Dermis blood vessel endothelial cell (primary cell): ENCODE measurements at regions not wholly inside any gene's neighbourhood (a gene's known extent, or its start where the extent isn't known, plus 50 kb on each side); places are given as distances from the start of the nearest gene placed in this dataset.

Source experiments
- DNase-seq: peaks from one replicate; pipeline ENCODE4 v3.0.0; 2010

DNA sequence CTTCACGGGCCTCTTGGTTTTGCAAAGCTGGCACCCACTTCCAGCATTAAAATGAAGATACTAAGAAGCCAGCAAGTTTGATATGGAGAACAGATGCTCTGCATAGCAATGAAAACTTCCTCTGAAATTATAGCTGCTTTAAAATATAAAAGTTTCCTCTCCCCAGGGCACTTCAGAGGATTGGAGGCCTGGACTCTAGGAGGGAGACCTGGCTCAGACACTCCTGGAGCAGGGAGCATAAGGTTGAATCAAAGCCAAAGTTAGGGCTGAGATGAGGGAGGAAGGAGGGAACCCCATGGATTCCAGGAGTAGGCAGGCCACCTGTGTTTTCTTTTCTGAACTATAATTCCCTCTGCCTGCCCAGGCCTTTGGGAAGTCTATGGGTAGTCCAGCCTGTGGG lies 176.0 kb upstream of the RPL38 start:
- no peak for DNase-seq

DNA sequence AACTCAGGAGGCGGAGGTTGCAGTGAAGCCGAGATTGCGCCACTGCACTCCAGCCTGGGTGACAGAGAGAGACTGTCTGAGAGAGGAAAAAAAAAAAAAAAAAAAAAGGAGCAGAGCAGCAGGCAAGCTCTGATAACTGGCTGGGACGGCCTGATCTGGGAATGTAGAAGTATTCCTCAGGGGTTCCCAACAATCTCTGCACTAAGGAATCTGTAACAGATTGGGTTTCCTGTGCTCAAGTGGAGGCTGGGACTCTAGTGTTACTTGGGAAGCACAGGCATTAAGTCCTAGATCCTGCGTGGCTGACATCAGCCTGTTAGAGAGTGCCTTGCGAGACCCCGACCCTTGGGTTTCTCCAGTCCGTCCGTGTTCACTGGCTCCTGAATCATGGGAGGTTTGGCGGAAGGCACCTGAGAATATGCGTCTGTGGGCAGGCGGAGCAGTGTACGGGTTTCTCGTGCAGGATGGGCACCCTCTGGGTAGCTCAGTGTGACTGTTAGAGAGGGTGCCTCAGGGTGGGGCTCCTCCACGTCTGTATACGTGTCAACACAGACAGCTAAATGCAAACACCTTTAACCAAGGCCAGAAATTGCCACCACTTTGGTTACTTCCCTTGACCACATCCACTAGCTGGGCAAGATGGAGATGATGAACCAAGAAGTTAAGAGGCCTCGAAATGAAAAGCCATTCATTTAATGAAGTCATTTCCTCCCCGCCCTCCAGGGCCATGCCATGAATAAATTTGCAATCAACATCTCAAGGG lies 174.9 kb upstream of the RPL38 start:
- DNase-seq = no peak

DNA sequence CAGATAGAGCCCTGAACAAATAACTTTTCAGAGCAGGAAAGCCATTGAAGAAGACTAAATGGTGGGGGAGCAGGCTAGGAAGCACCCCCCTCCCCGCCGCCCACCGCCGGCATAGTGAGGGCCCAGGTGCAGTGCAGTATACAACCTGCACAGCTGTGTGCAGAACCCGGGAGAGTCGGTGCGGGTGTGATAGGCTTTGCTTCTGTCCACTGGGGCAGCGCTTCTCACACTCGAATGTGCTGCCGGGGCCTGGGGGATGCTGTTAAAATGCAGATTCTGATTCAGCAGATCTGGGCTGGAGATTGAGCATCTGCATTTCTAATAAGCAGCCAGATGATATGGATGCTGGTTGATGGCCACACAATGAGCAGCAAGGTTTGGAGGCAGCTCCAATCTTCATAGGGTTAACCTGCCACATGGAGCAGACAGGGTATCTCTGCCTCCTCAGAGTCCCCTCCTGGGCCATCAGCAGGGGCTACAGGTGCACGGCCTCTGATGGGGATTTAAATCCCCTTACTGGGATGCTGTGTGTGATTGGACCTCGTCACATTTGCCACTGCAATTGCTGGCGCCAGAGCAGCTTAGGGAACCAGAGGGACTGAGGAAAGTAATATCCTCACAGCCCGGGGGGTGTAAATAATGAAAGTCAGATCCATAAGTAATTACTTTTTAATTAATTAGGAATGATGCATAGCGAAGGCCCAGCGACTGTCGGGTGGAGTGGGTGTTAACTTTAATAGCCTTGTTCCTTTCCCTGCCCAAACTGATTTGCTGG lies 172.0 kb upstream of the RPL38 start:
- DNase-seq = no peak

DNA sequence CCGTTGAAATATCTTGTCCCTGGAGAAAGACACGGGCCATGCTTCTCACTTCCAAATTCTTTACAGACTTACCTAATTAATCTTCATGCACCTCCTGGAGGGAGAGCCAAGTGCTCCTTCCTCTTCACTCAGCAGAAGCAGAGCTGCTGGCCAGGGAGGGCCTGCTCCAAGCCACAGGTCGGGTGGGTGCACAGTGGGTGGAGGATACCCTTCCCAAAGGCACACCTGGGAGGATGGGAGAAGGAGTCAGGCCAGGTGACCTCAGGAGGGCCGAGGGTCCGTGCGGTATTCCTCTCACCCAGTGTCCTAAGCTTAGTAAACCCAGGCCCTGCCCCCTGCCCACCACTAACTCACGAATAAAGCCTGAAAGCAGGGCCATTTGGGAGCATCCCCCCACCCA lies 171.3 kb upstream of the RPL38 start:
- DNase-seq = no peak

DNA sequence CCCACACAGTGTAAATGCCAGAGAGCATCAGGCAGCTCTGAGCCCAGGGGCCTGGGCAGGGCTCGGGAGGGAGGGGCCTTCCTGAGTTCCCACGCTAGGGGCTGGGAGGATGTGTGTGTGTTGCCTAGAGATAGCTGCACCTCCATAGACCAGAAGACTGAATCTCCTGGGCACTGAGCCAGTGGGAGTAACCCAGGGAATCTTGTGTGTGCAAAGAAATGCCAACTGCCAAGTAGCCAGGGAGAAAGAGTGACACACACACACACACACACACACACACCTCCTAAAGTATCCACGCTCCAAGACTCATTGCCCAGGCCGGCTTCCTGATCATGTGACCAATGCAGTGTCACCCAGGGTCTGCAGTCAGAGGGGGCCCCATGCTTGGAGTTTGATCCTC lies 166.2 kb upstream of the RPL38 start:
- DNase-seq = no peak

DNA sequence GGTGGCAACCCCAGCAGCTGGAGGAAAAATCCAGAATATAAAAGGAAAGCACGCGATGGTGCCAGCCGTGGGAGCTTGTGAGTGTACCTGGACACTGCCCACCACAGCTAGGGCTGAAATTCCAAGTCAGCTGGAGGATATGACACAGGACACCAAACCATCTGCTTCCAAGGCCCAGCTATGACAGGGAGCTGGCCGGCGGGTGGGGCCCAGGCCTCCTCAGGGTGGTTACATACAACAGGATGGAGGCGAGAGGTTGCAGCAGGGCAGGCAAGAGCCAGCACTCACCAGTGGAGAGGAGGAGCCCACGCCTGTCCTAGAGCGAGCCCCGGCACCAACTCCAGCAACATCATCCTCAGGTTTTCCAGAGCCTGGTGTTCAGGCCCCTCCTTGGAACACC lies 163.2 kb upstream of the RPL38 start:
- DNase-seq = no peak

DNA sequence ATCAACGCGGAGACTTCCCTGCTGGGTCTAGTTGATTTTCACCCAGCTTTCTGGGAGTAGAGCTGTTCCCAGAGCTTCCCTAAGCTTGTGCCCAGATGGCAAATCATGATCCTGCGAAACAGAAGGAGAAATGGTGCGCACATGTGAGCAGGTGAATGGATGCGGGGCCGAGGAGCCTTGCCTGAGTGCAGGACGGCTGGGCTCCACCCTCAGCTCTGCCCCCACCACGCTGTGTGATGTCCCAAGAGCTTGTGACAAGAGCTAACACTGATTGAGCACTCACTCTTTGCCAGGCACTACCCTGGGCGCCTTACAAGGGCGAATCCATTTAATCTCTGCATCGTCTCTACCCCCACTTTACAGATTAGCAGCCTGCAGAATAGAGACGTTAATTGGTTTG lies 162.7 kb upstream of the RPL38 start:
- no peak for DNase-seq

DNA sequence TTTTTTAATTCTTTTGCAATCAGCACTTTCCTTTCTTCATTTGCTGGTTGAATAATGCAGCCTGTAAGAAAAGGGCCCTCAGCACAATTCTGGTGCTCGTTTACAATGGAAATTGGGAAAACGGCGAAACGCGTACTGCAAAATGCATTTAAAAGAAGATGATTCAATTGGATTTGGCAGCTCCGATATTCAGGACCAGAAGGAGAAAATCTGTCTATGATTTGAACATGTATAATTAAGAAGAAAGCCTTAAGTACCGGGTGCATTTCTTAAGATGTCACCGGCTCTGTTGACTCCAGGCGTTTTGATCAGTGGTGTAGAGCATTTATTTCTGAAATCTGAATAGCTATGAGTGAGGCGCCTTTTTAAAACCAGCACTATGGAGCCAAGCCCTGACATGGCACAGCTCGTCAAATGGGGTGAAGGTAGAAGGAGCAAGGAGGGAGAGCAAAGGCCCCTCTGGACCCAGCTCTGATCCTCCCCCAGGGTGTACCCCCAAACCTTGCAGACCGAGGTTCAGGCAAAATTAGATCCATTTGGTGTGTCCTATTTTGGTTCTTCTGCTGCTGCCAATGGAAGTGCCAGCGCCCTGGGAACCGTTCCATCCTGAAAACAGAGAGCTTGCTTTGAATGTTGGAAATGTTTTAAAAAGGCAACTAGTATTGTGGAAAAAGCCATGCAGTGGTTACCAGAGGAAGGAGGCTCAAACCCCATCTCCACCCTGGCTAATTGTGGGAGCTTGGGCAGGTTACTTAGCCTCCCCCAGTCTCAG lies 161.4 kb upstream of the RPL38 start:
- DNase-seq = no peak

DNA sequence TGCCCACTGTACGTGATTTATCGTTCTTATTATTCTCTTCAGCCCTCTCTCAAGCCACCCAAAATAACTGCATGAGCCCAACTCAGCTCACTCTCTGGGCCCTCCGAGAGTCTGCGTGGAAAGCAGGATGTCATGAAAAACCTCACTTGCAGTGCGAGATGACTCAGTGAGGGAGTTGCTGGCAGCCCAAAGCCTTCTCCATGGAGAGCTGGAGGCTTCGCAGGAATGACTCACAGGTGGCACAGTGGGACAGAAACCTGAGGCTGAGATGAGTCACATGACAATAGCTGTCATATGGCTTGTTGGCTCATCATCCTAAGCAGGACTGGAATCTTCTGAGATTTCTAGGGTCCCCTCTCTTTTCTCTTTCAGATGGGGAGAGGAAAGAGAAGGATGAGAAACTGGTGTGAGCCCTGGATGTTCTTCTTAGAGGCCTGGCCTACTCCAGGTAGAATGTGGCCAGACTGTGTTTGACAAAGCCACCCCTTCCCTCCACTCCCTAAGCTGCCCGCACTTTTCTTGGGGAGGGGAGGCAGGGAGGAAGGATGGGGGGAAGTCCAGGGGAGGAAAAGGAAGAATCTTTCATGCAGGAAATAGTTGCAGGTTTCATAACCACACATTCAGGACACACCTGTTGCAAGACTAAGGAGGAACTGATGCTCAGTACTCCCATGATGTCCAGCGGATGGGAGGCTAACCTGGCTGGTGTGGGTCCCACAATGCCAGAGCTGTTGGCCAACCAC lies 160.6 kb upstream of the RPL38 start:
- no peak for DNase-seq

DNA sequence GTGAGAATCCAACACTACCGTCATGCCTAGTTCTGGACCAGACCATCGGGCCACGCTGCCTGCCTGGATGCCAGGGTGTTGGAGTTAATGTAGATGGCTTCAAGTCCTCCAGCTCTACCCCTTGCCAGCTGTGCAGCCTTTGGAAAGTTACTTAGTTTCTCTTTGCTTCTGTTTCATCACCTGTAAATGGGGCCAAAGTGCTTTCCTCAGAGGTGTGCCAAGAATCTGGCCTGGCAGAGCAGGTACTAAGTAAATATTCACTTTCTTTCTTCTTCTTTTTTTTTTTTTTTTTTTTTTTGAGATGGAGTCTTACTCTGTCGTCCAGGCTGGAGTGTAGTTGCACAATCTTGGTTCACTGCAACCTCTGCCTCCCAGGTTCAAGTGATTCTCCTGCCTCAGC lies 159.5 kb upstream of the RPL38 start:
- no peak for DNase-seq

DNA sequence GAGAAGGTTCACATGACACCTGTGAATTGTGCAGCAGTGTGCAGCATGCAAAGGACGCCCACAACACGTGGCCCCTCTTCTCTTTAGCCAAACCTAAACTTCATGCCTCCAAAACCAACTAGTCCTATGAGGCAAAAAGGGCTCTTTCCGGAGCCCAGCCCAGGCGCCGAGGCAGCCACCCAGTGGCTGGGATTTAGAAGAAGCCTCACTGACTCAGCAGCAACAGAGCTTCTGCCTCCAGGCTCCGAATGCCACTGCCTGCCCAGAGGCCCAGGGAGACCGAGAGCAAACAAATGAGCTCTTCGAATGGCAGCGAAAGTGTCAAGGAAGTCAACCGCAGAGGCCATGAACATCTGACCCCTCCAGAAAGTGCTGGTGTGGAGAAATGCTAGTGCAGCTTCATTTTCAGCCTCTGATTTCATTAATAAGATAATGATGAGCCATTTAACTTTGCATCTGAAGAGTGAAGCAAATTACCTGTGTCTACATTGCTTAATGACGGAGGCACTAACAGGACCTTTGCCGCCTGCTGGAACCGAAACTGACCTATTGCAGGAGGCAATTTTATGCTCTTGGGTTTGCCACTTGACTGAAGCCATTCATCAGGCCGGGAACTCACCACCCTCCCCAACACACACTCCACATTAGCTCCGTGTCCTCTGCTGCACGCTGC lies 157.7 kb upstream of the RPL38 start:
- DNase-seq = no peak

DNA sequence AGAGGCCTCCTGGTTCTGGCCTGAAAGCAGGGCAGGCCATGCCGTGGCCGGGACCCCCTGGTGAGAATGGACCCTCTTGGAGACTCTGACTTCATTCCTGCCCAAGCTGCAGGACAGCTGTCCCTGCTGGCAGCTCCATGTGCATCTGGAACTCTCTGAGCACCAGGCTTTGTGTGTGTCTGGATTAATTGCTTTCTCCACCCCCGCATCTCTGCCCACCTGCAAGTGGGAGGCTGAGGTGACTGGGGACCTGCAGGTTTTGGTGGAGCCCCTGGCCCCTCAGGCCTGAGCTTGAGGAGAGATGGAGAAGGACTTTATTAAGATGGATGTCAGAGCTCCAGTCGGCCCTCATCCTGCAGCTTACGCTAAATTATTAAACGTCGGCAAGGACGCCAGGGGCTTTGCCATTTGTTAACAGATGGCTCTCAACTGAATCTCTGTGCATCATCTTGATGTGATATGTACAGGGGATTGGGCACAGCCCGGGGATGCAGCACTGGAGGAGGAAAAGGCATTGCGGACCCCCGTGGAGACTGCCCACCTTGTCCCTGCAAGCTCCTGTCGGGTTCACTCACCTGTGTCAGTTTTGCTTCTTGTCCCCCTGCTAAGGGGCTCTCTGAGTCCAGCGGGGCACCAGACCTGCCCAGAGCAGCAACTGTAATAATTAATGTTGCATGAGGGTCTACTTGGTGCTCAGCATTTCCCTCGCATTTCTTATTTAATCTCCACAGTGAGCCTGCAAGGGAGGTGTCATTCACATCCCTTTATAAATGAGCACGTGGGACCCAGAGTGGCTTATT lies 154.1 kb upstream of the RPL38 start:
- no peak for DNase-seq

DNA sequence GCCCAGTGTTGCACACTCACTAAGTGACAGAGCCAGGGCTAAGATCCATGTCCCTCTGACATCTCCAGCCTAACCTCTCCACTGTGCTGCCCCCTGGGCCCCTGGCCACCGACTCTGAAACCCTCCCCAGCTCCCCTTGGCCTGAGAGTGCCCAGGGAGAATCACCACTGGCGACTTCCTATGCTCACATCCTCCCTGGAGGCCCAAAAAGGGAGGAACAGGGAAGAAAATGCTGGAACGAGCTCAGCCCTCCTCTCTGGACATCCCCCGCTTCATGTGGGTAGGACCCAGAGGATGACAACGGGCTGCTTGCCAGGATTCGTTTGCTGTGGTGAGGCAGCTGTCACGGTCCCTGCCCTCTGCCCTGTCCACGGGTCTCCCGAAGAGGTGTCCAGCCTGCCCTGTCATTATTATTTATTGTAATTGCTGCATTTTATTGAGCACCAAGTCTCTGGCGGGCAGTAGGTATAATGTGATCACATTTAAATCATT lies 153.5 kb upstream of the RPL38 start:
- DNase-seq = no peak

DNA sequence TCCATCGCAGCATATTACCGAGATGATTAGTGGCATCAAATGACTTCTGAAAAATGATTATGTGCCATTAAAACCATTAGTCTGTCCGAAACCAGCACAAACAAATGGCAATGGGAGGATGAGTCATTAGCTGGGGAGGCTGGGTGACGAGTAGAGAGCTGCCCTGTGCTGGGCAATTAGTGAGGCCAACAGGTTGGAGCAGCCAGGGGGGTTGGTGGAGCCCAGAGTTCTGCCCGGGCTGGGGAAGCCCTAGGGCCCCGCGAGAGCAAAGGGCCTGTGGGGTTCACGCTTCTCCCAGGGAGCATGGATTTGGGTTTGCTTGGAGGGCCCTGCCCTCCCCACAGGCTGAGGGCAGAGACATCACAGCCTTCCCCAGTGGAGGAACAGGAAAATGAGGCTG lies 152.1 kb upstream of the RPL38 start:
- no peak for DNase-seq

DNA sequence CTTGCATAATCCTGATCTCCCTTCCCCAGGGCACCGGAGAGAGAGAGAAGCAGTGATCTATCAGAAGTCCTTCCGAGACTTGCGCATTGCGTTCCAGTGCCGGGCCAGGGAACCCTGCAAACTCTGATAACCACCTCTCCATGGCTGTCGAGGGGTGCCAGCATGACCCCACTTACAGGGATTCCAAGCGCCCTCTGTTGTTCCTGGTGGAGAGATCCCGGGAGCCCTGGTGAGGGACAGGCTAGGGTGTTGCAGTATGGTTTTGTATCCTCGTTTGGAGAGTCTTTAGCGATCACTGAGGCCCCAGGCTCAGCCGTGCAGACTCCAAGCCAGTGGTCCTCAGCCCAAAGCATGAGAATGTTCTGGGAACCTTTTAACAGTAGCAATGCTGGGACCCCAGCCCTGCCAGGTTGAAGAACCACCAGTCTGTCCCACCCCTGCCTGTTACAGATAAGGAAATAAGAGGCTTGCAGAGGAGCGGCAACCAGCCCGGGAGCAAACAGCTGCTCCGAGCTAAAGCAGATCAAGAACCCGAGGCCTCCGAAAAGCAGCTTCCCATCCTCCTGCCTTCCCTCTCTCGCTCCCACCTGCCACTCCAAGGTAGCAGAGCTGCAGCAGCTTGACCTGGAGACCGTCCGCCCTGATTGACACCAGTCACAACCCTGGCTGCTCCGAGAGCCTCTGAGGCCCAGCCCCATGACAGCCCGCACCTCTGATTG lies 150.3 kb upstream of the RPL38 start:
- no peak for DNase-seq

DNA sequence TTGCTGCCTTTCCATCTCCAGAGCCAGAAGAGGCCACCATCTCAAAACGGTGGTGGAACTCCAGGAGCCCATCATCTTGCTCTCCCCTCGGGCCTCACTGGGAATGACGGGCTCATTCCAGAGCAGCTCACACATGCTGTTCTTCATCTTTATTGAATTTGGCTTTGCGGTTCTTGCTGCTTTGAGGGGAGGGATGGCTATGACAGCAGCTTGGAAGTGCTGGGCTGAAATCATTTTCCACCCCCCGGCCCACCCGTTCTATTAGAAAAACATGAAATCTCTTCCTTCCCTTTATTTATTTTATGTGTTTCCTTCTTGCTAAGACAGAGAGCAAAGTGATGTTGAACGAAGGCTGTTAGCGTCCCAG lies 149.8 kb upstream of the RPL38 start:
- no peak for DNase-seq

DNA sequence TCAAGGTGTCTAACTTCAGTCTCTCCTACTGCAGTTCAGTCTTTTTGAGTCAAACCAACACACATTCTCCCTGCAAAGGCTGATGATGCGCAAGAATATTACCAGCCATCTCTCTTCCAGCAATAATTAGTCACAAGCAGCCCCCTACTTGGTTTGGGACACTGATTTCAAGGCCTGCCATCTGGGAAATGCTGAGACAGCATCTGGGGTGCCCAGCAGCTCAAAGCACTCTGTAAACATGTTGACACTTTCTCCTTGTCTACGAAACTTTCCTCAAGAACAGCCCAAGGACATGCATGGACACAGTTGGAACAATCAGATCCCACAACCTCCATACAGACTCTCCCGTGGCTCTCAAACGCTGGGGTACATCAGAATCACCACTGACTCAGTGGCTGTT lies 149.2 kb upstream of the RPL38 start:
- no peak for DNase-seq

DNA sequence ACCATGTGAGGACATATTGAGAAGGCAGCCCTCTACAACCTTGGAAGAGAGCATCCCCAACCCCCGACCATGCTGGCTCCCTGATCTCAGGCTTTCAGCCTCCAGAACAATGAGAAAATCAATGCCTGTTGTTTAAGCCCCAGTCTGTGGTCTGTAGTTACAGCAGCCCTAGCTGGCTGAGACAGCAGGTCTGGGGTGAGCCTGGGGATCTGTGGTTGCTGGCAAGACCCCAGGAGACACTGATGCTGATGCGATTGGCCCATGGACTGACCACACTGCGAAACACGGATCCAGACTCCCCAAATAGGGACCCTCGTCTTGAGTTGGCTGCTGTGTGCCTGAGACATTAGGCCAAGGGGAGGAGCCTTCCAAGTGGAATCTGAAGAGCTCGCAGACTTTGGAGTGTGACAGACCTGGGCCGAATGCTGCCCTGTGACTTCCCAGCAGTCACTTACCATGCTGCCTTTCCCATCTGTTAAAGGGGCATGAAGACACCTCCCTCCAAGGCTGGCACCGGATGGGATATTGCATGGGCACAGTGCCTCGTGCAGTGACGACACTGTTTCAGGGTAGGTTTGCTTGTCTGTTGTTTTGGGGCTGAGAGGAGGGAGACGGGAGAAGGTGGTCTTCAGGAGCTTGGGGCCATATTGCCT lies 147.8 kb upstream of the RPL38 start:
- no peak for DNase-seq

DNA sequence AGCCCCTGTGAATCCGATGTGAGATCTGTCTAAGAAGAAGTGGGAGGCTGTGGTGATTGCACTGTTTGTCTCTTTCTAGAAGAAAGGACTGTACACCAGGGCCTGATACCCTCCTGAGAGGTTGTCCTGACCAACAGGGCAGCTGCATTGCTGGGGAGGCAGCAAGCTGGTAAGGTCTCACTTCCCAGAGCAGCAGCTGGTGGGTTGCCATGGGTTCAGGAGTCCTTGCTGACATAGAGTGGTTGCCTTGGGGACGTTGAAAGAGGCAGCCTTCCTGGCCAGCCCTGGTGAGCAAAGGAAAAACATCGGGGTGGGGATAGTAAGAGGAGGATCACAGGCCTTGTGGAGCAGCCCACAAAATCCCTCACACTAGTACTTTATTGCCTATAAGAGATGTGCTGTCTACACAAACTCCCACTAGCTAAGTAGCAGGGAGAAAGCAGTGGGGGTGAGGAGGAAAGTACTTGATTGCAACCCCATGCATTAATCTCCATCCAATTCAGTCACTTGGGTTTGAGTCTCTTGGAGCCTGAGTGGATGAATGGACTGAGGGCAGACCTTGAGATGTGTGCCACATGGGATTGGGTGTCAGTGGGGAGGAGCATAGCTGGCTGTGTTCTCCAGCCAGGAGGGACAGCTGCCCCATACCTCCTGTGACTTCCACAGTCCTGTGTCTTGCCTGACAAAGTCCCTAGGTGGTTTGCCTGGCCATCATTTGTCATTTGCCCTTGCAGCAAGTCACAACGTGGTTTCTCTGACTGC lies 143.8 kb upstream of the RPL38 start:
- DNase-seq = no peak
